H1 (cell line): ENCODE measurements at regions not wholly inside any gene's neighbourhood (a gene's known extent, or its start where the extent isn't known, plus 50 kb on each side); places are given as distances from the start of the nearest gene placed in this dataset.

ENCODE experiments used
- EP300 ChIP-seq, 2 experiments: IDR thresholded peaks; 1 replicate in 1 of 2; 2 replicates in 1 of 2; pipeline ENCODE4 v1.6.1; 2011 to 2012; ENCODE audit warnings: low read depth in 2 of 2, low read length in 2 of 2, mild to moderate bottlenecking in 2 of 2, borderline replicate concordance in 1 of 2, inconsistent platforms in 1 of 2, moderate library complexity in 1 of 2
- GTF2F1 ChIP-seq: IDR thresholded peaks from 2 replicates; pipeline ENCODE4 v1.6.1; 2012; ENCODE audit warnings: low read depth, low read length, improper control_type of control experiment, borderline replicate concordance

DNA sequence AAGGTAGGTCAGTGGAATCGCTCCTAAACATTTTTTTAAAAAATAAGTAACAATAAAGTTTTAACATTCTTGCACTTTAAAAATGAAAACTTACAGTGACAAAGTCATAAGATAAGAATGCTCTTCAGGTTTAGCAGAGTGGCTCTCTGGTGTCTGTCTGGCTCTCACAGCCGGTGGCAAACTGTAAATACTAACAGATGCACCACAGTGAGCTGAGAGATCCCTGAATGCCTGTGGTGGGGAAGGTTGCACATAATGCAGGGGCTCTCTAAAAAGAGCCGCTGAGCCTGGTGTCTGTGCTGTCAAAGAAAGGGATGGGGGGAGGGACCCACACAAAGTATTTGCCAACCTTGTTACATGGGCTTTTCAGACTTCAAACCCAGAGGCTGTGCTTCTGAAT, 498.3 kb downstream of the CCSER2 start (continued):
- TF ChIP-seq EP300 (IDR thresholded peaks at IDR 0.05; ENCODE audit: borderline replicate concordance in 1 of 2, low read depth in 2 of 2, low read length in 2 of 2) (no peak), GTF2F1 (no peak)
